Adrenal gland (tissue), 9 donors: ENCODE measurements at regions not wholly inside any gene's neighbourhood (a gene's known extent, or its start where the extent isn't known, plus 50 kb on each side); places are given as distances from the start of the nearest gene placed in this dataset.

Experiments
- DNase-seq, 7 donors: peaks; one replicate each; pipeline ENCODE4 v3.0.0-alpha.2; 2019 to 2020
- H3K27ac ChIP-seq, 5 donors: fragments of 200-600 bp; sonication (generic) in 4 of 5; 1 replicate in 3 of 5; 2 replicates in 2 of 5; pipeline versions ENCODE4 v1.5.1 to v1.8.0; 2016 to 2020; ENCODE audit warnings: mild to moderate bottlenecking in 1 of 5
- H3K27me3 ChIP-seq: fragments of 200-600 bp; 2 replicates; pipeline ENCODE4 v1.8.0; 2021
- H3K36me3 ChIP-seq, 2 donors: fragments of 200-600 bp; replicated peaks in 1 of 2; 1 replicate in 1 of 2; 2 replicates in 1 of 2; pipeline versions ENCODE4 v1.5.1 to v1.8.0; 2018 to 2022
- H3K4me1 ChIP-seq, 2 donors: fragments of 200-600 bp; replicated peaks in 1 of 2; 1 replicate in 1 of 2; 2 replicates in 1 of 2; pipeline versions ENCODE4 v1.5.1 to v1.8.0; 2018 to 2021
- H3K4me3 ChIP-seq, 4 donors: fragments of 200-600 bp; sonication (generic) in 3 of 4; one replicate each; pipeline ENCODE4 v1.5.1; 2016 to 2018
- H3K9me3 ChIP-seq, 3 donors: fragments of 200-600 bp; sonication (generic) in 1 of 3; replicated peaks in 1 of 3; 1 replicate in 2 of 3; 2 replicates in 1 of 3; pipeline versions ENCODE4 v1.5.1 to v1.8.0; 2016 to 2021
- CTCF ChIP-seq, 6 experiments: fragments of 450-650 bp in 4 of 6; fragments of 200-600 bp in 2 of 6; sonication (generic) in 1 of 6; IDR thresholded peaks; 1 replicate in 5 of 6; 2 replicates in 1 of 6; pipeline versions ENCODE4 v1.5.1 to v1.8.0; 2016 to 2021; ENCODE audit warnings: antibody characterized with exemption in 6 of 6, mild to moderate bottlenecking in 2 of 6, moderate library complexity in 1 of 6
- POLR2A ChIP-seq, 2 donors: fragments of 450-650 bp; IDR thresholded peaks; one replicate each; pipeline ENCODE4 v1.6.1; 2017; ENCODE audit warnings: antibody characterized with exemption in 2 of 2, mild to moderate bottlenecking in 2 of 2, moderate library complexity in 1 of 2
- WGBS, 4 donors: extraction: QIAGEN DNeasy Blood & Tissue Kit in 2 of 4; methylation state at CpG; one replicate each; pipeline versions ENCODE4 v1.1.5 to v1.1.7; 2013 to 2017; 5-methylcytosine and 5-hydroxymethylcytosine counted together
- intact Hi-C, 2 donors: fragments of 100-400 bp; cut with DNase I; formaldehyde crosslinking; loops; one replicate each; pipeline versions ENCODE4 v1.14.1 to v1.15.0; 2022 to 2023
- donor health status: healthy with polysubstance abuse.
- donor health status: Bipolar disorder and iron deficiency.
- donor health status: DM: yes; HTN: yes; CAD: no.
- donor health status: DM: no; HTN: no; CAD: no.
- donor health status: DM: no; HTN: no; CAD: no.

DNA sequence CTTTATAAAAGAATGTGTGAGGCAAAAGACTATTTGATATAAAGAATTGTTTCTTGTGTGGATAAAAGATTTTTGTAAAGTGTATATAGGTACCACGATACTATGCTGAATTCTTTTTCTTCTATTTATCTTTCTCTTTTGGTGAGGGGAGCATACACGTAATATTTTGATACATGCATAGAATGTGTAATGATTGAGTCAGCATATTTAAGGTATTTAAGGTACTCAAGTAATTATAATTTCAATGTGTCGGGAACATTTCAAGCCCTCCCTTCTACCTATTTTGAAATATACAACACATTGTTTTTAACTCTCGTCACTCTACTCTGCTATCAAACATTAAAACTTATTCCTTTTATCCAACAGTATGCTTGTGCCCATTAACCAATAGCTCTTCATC, 1221.6 kb upstream of the PHF14 start:
- no peaks in the 10 kb centered on the region for H3K36me3 ChIP-seq
- H3K27ac ChIP-seq, result no peak overlapping the region
- intact Hi-C loops, result no loop called here
- no peaks in the 10 kb centered on the region for H3K9me3 ChIP-seq
- DNase-seq, result no peak
- 87 to 97% (median 90%) methylated on average over 4 of the region's 4 CpGs for WGBS, 4 donors
- TF ChIP-seq POLR2A (IDR thresholded peaks at IDR 0.05) (no peak), CTCF (IDR thresholded peaks at IDR 0.05) (no peak)
- H3K4me3 ChIP-seq, result no peak overlapping the region
- no peaks in the 10 kb centered on the region for H3K27me3 ChIP-seq
- no peaks in the 10 kb centered on the region for H3K4me1 ChIP-seq

DNA sequence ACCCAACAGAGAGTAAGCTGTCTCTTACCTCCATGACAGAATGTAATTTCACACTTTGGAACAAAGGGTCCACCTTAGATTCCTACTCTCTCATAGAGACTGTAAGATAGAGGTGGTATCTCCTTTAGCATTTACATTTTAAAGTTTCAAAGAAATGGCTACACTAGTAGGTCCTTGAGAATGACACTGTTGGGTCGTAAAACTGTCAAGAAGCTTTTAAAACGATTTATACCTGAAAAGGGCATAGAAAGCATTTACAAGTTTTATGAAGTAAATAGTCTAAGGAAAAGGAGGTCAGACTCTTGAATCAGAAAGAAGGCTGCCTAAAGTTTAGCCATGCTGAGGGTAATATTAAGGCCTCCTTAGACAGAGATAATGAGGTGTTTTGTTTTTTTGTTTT, 1212.4 kb upstream of the PHF14 start:
- no peak for TF ChIP-seq POLR2A (IDR thresholded peaks at IDR 0.05)
- Histone ChIP-seq H3K27ac (no peak overlapping the region), H3K4me3 (no peak overlapping the region), H3K27me3 (no peaks in the 10 kb centered on the region), H3K36me3 (no peaks in the 10 kb centered on the region), H3K4me1 (no peaks in the 10 kb centered on the region), H3K9me3 (no peaks in the 10 kb centered on the region)
- DNase-seq, result no peak
- 23 to 43% (median 34%) methylated on average over 2 of the region's 2 CpGs for WGBS, 4 donors
- intact Hi-C loops, result no loop called here

DNA sequence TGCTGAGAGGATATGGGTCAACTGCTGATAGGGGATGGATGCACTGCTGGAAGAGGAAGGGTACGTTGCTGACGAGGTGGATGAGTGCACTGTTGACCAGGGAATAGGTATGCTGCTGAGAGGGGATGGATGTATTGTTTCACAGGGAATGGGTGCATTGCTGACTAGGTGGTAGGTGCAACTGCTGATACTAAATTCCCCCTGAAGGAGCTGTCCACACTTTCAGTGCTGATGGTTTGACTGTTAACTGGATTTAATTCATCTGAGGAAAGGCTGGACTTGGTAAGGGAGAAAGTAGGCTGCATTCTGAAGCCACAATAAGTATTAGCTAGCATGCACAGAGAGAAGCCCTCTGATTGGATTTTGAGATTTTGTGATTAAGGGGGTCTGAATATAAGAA, 1196.8 kb upstream of the PHF14 start:
- H3K27me3 ChIP-seq, result no peaks in the 10 kb centered on the region
- H3K27ac ChIP-seq, result no peak overlapping the region
- WGBS, 4 donors, result 58 to 89% (median 82%) methylated on average over 2 of the region's 2 CpGs
- H3K9me3 ChIP-seq, result no peaks in the 10 kb centered on the region
- no peaks in the 10 kb centered on the region for H3K36me3 ChIP-seq
- intact Hi-C loops, result no loop called here
- H3K4me1 ChIP-seq, result no peaks in the 10 kb centered on the region
- DNase-seq, result no peak
- no peak for TF ChIP-seq POLR2A (IDR thresholded peaks at IDR 0.05)
- TF ChIP-seq CTCF (IDR thresholded peaks at IDR 0.05), result no peak
- no peak overlapping the region for H3K4me3 ChIP-seq

DNA sequence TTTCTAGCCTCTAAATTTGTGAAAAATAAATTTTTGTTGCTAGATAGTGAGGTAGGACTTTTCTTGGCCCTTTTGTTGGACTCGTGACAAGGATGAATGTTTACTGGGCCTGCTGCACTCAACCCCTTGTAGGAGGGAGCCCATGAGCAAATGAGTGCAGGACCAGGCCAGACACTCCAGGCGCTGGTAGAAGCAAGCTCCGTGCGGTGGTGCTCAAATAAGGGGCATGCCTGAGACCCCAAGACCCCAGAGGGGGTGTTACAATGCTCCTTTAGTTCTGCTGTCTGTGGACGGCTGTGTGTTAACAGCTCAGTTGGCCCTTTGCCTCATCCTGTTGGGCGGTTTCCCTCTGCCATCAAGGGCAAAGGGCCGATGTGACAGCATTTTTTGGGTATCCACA, 1195.3 kb upstream of the PHF14 start:
- Histone ChIP-seq H3K27ac (no peak overlapping the region), H3K27me3 (no peaks in the 10 kb centered on the region), H3K9me3 (no peaks in the 10 kb centered on the region), H3K36me3 (no peaks in the 10 kb centered on the region), H3K4me3 (no peak overlapping the region), H3K4me1 (no peaks in the 10 kb centered on the region)
- intact Hi-C loops, result no loop called here
- DNase-seq, result no peak
- TF ChIP-seq POLR2A (IDR thresholded peaks at IDR 0.05) (no peak), CTCF (IDR thresholded peaks at IDR 0.05) (no peak)
- 80 to 94% (median 82%) methylated on average over 7 of the region's 7 CpGs for WGBS, 4 donors

- Histone ChIP-seq H3K27me3 (no peaks in the 10 kb centered on the region), H3K4me1 (no peaks in the 10 kb centered on the region), H3K4me3 (no peak overlapping the region), H3K9me3 (no peaks in the 10 kb centered on the region), H3K36me3 (no peaks in the 10 kb centered on the region), H3K27ac (no peak overlapping the region)
- intact Hi-C loops, result no loop called here
- no peak for DNase-seq
- 53 to 67% (median 62%) methylated on average over 2 of the region's 2 CpGs for WGBS, 4 donors
- no peak for TF ChIP-seq CTCF (IDR thresholded peaks at IDR 0.05)
- TF ChIP-seq POLR2A (IDR thresholded peaks at IDR 0.05), result no peak
Measured at GRCh38 chr7:9781710-9782109, 1192.0 kb upstream of the PHF14 start.
